Neural cell (in vitro differentiated cells): ENCODE measurements at regions not wholly inside any gene's neighbourhood (a gene's known extent, or its start where the extent isn't known, plus 50 kb on each side); places are given as distances from the start of the nearest gene placed in this dataset.

ENCODE experiments used
- EP300 ChIP-seq: fragments of 450-650 bp; conservative IDR thresholded peaks from 2 replicates; pipeline ENCODE4 v1.6.1; 2014; ENCODE audit warnings: antibody characterized with exemption, mild to moderate bottlenecking, moderate library complexity; ENCODE audit not compliant: poor library complexity, severe bottlenecking
- EZH2 ChIP-seq: fragments of 200-600, 300-800 bp; shearing (Covaris generic), sonication (generic); IDR thresholded peaks from 2 replicates; pipeline ENCODE4 v1.6.1; 2014; ENCODE audit warnings: antibody characterized with exemption, low read length, borderline replicate concordance, mild to moderate bottlenecking; ENCODE audit not compliant: insufficient read depth, poor library complexity, severe bottlenecking
- MXI1 ChIP-seq: fragments of 450-650 bp; conservative IDR thresholded peaks from 2 replicates; pipeline ENCODE4 v1.6.1; 2014; ENCODE audit warnings: antibody characterized with exemption, mild to moderate bottlenecking; ENCODE audit not compliant: poor library complexity, severe bottlenecking
- RAD21 ChIP-seq: fragments of 450-650 bp; conservative IDR thresholded peaks from 2 replicates; pipeline ENCODE4 v1.6.1; 2014; ENCODE audit warnings: antibody characterized with exemption, mild to moderate bottlenecking, moderate library complexity
- TF ChIP-seq, protein P1 (sequence below): fragments of 450-650 bp; IDR thresholded peaks from 2 replicates; pipeline ENCODE4 v1.5.1; 2014; ENCODE audit warnings: antibody characterized with exemption, mild to moderate bottlenecking, moderate library complexity; ENCODE audit not compliant: poor library complexity, severe bottlenecking

DNA sequence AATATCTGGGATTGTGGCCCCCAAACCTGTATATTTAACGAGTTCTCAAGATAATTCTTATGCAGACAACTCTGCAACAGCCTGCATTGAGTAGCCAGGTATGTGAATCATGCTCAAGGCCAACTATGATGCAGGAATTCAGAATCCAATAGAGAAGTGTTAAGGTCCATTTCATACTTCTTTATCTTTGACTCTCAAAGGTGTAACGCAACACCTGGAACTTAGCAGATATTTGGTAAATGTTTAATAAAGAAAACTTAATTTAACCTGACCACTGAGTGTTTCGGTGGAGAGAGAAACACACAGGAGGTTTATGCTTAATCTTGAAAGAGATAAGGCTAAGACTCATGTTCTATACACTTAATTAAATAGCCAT is 156.5 kb upstream of the PLEKHG7 start:
- TF ChIP-seq EZH2: no peak
- TF ChIP-seq, protein P1, sequence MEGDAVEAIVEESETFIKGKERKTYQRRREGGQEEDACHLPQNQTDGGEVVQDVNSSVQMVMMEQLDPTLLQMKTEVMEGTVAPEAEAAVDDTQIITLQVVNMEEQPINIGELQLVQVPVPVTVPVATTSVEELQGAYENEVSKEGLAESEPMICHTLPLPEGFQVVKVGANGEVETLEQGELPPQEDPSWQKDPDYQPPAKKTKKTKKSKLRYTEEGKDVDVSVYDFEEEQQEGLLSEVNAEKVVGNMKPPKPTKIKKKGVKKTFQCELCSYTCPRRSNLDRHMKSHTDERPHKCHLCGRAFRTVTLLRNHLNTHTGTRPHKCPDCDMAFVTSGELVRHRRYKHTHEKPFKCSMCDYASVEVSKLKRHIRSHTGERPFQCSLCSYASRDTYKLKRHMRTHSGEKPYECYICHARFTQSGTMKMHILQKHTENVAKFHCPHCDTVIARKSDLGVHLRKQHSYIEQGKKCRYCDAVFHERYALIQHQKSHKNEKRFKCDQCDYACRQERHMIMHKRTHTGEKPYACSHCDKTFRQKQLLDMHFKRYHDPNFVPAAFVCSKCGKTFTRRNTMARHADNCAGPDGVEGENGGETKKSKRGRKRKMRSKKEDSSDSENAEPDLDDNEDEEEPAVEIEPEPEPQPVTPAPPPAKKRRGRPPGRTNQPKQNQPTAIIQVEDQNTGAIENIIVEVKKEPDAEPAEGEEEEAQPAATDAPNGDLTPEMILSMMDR: no peak
- TF ChIP-seq RAD21: no peak
- no peak for TF ChIP-seq EP300
- no peak for TF ChIP-seq MXI1
